ENCODE measurements at regions not wholly inside any gene's neighbourhood (a gene's known extent, or its start where the extent isn't known, plus 50 kb on each side); places are given as distances from the start of the nearest gene placed in this dataset.

- H3K4me3 ChIP-seq (ENCODE audit: low read length) = no peak overlapping the region
- TF ChIP-seq CTCF (conservative IDR thresholded peaks at IDR 0.05; ENCODE audit: low read length) = no peak
- peak; percentile 78 for DNase-seq (ENCODE audit: low read depth)
Observed at GRCh38 chr3:178289544-178290160, 246.6 kb upstream of the KCNMB2 start.

GRCh38 chr3:178291574-178292370, 244.5 kb upstream of the KCNMB2 start:
- no peak for TF ChIP-seq CTCF (conservative IDR thresholded peaks at IDR 0.05; ENCODE audit: low read length)
- peak; percentile 45 for DNase-seq (ENCODE audit: low read depth)
- H3K4me3 ChIP-seq (ENCODE audit: low read length) = no peak overlapping the region

- DNase-seq (ENCODE audit: low read depth) = peak; percentile 99
- TF ChIP-seq CTCF (conservative IDR thresholded peaks at IDR 0.05; ENCODE audit: low read length) = no peak
- no peak overlapping the region for H3K4me3 ChIP-seq (ENCODE audit: low read length)
Observed at GRCh38 chr3:178295292-178295912, 240.8 kb upstream of the KCNMB2 start.

- no peak for TF ChIP-seq CTCF (conservative IDR thresholded peaks at IDR 0.05; ENCODE audit: low read length)
- DNase-seq (ENCODE audit: low read depth) = peak; percentile 86
- no peak overlapping the region for H3K4me3 ChIP-seq (ENCODE audit: low read length)
Observed at GRCh38 chr3:178297199-178297598, 239.0 kb upstream of the KCNMB2 start.

GRCh38 chr3:178297740-178298139, 238.5 kb upstream of the KCNMB2 start:
- no peak for TF ChIP-seq CTCF (conservative IDR thresholded peaks at IDR 0.05; ENCODE audit: low read length)
- peak; percentile 46 for DNase-seq (ENCODE audit: low read depth)
- no peak overlapping the region for H3K4me3 ChIP-seq (ENCODE audit: low read length)

DNA sequence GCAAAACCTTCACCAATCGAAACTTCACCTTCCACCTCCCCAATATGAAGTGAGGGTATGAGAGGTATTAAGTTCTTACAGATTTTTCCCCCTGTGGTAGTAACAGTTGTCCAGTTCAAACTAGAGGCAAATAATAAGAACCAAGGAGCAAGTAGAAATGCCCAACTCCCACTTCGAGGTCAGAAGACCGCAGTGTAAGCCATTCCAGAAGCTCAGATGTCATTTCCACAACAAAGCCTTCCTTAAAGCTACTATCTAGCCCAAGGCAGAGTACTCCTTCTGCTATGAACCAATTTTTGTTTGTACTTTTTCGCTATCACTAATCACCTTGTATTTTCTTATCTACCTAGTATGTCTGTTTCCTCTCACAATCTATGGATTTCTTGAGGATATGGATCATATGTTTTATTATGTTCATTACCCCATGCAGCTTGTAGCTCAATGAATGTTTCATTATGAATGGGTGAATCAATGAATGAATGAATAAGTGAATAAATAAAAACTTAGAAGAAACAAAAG, 235.7 kb upstream of the KCNMB2 start:
- H3K4me3 ChIP-seq (ENCODE audit: low read length) = no peak overlapping the region
- no peak for TF ChIP-seq CTCF (conservative IDR thresholded peaks at IDR 0.05; ENCODE audit: low read length)
- no peak for DNase-seq (ENCODE audit: low read depth)

Measured in AG10803 (cell line).